GM12878 (cell line): ENCODE measurements at regions not wholly inside any gene's neighbourhood (a gene's known extent, or its start where the extent isn't known, plus 50 kb on each side); places are given as distances from the start of the nearest gene placed in this dataset.

ENCODE experiments used
- BHLHE40 ChIP-seq, 2 experiments: fragments of 450-650 bp in 1 of 2; IDR thresholded peaks; 2 replicates each; pipeline ENCODE4 v1.6.1; 2011 to 2017; ENCODE audit warnings: low read depth in 2 of 2, borderline replicate concordance in 1 of 2, improper control_type of control experiment in 1 of 2, low read length in 1 of 2, mild to moderate bottlenecking in 1 of 2
- TF ChIP-seq, protein P1 (sequence below), 3 experiments: IDR thresholded peaks in 2 of 3; conservative IDR thresholded peaks in 1 of 3; 2 replicates each; pipeline ENCODE4 v1.5.1; 2011; ENCODE audit warnings: low read depth in 3 of 3, low read length in 3 of 3, mild to moderate bottlenecking in 3 of 3, control low read depth in 2 of 3, moderate library complexity in 2 of 3, inconsistent platforms in 1 of 3, mixed read lengths in 1 of 3; ENCODE audit not compliant: control insufficient read depth in 2 of 3, insufficient read depth in 1 of 3; ENCODE audit errors: extremely low read depth in 1 of 3

DNA sequence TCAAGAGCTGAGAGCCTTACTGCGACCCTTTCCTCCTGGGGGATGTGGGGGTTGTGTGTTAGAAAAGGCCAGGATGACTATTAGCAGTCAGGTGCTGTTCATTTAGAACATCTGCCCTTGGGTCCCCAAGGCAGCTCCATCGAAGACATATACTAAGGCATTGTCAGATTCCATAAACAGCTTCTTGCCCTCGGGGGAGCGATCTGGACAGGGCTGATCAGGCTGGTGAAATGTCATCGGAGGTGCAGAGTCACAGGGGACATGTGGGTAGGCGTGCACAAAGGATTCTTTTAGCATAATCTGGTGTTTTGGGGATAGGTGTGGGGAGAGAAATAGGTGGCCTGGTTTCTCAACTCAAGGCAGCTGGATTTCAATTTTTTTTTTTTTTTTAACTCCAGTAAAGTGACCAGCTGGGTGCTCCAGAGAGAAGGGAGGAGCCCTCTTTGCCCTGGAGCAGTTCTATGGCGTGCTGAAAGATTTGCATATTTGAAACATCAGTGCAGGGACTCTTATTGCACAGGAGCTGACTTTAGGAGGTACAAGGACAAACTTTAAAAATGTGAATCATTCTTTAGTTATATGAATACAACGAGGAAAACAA lies 160.1 kb downstream of the SUDS3 start:
- TF ChIP-seq, protein P1, sequence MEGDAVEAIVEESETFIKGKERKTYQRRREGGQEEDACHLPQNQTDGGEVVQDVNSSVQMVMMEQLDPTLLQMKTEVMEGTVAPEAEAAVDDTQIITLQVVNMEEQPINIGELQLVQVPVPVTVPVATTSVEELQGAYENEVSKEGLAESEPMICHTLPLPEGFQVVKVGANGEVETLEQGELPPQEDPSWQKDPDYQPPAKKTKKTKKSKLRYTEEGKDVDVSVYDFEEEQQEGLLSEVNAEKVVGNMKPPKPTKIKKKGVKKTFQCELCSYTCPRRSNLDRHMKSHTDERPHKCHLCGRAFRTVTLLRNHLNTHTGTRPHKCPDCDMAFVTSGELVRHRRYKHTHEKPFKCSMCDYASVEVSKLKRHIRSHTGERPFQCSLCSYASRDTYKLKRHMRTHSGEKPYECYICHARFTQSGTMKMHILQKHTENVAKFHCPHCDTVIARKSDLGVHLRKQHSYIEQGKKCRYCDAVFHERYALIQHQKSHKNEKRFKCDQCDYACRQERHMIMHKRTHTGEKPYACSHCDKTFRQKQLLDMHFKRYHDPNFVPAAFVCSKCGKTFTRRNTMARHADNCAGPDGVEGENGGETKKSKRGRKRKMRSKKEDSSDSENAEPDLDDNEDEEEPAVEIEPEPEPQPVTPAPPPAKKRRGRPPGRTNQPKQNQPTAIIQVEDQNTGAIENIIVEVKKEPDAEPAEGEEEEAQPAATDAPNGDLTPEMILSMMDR (IDR thresholded peaks at IDR 0.05 in 2 of 3, conservative IDR thresholded peaks at IDR 0.05 in 1 of 3; ENCODE audit: control insufficient read depth in 2 of 3, extremely low read depth in 1 of 3, insufficient read depth in 1 of 3, low read depth in 3 of 3, low read length in 3 of 3): no peak
- no peak for TF ChIP-seq BHLHE40 (IDR thresholded peaks at IDR 0.05; ENCODE audit: borderline replicate concordance in 1 of 2, low read depth in 2 of 2, low read length in 1 of 2)
